HG02885 (cell line): ENCODE measurements at regions not wholly inside any gene's neighbourhood (a gene's known extent, or its start where the extent isn't known, plus 50 kb on each side); places are given as distances from the start of the nearest gene placed in this dataset.
A peak's percentile ranks its signal among the peaks of the same experiment; 100 is the strongest.
"Not testable (repeated sequence)": the region's sequence is repeated elsewhere in the genome, so short reads cannot be mapped to it uniquely, and the experiment has no call there.

Source experiments
- ATAC-seq: cut with Tn5 transposase; IDR thresholded peaks from one replicate; pipeline ENCODE4 v1.9.1; 2021; ENCODE audit warnings: mild to moderate bottlenecking; ENCODE audit not compliant: unreplicated experiment, poor library complexity

DNA sequence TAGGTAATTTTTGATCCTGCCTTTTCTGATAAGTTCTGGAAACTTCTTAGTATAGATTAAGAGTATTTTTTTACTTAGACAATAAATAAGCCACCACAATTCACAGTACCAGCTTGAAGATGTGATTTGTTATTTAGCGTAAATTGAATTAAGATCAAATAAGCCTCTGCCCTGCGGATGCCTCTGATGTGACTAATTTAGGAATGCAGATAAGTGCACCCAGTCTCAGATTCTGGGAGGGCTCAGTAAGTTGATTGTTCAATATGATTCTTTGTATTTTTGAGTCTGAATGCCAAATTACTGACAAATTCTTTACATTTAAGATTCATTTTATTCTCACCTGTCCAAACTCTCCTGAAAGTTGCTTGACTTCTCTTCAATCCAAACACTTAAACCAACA is 147.5 kb downstream of the THBS2 start:
- ATAC-seq: no peak

- no peak for ATAC-seq
Observed at GRCh38 chr6:169101981-169102380, 151.7 kb downstream of the THBS2 start.

DNA sequence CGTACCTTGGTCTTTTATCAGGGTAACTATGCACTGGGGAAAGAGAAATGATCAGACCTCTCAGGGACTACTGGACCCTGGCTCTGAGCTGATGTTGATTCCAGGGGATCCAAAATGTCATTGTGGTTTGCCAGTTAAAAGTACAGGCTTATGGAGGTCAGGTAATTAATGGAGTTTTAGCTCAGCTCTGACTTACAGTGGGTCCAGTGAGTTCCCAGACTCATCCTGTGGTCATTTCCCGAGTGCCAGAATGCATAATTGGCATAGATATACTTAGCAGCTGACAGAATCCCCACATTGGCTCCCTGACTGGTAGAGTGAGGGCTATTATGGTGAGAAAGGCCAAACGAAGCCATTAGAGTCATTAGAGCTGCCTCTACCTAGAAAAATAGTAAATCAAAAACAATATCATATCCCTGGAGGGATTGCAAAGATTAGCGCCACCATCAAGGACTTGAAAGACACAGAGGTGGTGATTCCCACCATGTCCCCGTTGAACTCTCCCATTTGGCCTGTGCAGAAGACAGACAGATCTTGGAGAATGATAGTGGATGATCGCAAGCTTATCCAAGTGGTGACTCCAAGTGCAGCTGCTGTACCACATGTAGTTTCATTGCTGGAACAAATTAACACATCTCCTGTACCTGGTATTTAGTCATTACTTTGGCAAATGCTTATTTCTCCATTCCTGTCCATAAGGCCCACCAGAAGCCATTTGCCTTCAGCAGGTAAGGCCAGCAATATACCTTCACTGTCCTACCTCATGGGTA is 152.4 kb downstream of the THBS2 start:
- no peak for ATAC-seq

- no peak for ATAC-seq
Observed at GRCh38 chr6:169099411-169100202, 154.0 kb downstream of the THBS2 start.

DNA sequence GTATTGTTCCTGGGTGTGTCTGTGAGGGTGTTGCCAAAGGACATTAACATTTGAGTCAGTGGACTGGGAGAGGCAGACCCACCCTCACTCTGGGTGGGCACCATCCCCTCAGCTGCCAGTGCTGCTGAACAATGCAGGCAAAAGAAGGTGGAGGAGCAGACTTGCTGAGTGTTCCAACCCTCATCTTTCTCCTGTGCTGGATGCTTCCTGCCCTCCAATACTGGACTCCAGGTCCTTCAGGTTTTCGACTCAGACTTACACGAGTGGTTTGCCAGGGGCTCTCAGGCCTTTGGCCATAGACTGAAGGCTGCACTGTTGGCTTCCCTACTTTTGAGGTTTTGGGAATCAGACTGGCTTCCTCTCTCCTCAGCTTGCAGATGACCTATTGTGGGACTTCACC is 155.0 kb downstream of the THBS2 start:
- ATAC-seq: not testable (repeated sequence)

- ATAC-seq: no peak
Observed at GRCh38 chr6:169098116-169098515, 155.5 kb downstream of the THBS2 start.

DNA sequence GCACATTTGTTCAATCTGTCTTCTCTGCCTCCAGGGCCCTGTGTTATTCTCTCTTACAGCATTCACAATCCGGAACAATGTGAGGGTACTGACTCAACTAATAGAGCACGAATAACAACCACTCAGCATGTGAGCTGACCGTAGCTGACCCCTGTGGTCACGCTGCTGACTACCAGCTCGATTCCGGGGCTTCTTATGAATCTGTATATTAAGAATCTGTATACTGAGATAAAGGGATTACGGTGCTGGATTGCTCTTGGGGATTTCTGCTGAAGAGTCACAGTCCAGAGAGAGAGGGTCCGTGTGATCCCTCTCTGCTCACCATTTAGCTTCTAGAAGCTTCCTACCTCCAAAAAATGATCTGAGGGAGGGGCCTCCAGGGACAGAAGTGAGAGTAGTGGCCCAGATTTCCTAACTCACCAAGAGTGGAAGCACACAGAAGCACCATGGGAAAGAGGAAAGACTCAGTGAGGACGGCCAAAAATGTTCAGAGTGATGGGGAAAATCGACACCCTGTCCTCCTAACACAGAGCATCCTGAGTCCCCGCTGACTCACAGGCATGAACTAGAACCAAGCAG is 156.2 kb downstream of the THBS2 start:
- no peak for ATAC-seq

DNA sequence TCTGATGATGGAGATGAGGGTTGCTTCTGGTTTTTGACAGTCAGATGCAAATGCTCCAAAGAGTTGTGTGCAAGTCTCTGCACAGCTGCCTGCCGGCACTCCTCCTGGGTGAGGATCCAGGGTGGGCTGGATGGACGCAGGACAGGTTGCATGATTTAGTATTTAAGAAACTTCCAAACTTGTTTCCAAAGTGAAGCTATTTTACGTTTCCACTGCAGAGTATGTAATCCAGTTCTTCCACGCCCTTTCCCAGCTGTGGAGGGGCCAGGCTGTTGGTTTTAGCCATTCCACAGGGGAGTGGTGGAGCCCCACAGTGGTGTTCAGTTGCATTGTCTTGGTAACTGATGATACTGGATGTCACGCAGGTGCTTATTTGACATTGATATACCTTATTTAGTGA is 157.3 kb downstream of the THBS2 start:
- no peak for ATAC-seq

GRCh38 chr6:169095153-169095552 is 158.5 kb downstream of the THBS2 start:
- no peak for ATAC-seq

GRCh38 chr6:169094552-169094950 is 159.1 kb downstream of the THBS2 start:
- no peak for ATAC-seq

GRCh38 chr6:169093770-169094551 is 159.7 kb downstream of the THBS2 start:
- ATAC-seq: no peak

DNA sequence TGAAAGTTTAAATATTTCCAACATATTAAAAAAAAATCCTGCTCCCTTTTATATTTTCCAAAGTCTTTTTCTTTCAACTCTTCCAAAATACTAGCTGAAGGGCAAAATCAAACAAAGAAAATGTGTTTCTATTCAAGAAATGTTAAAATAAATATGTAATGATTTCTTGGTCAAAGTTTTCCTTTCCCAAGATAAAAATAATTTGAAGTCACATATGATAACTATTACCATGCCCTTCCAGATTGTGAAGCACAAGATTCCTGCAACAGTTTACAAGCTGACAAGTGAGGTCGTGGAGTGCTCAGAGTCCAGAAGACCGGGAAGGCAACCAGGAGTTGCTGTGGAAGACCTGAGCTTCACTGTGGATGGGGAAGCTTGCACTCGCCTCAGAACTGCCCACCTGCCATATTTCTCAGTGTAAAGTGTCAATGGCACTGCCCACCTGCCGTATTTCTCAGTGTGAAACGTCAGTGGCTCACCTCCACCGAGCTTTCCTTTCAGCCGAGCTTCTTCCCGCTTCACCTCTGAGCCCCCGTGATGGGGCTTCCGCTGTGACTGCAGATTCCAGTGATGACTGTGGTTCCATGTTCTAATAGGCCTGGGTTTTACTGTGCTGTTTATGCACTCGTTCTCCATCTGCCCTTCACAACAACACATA is 160.5 kb downstream of the THBS2 start:
- no peak for ATAC-seq

GRCh38 chr6:169092375-169092774 is 161.3 kb downstream of the THBS2 start:
- ATAC-seq: peak; percentile 40

GRCh38 chr6:169090514-169091127 is 163.0 kb downstream of the THBS2 start:
- ATAC-seq: not testable (repeated sequence)

DNA sequence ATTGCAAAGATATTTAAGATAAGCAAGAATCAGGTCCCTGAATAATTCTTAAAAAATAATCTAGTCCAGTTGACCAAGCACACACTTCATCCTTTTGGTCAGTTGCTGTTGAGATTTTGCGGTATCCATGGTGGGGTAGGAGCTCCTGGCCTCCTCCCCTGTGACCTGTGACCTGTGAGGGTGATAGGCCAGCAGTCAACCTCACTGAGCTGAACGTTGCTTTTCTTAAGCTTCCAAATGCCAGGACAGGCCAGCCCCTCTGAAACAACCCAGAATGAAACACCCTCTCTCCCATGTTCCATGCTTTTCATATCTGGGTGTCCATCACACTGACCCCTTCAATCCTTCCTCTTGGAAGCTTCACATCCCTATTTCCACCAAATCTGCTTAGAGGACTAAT is 164.9 kb downstream of the THBS2 start:
- no peak for ATAC-seq

GRCh38 chr6:169087443-169088041 is 166.1 kb downstream of the THBS2 start:
- no peak for ATAC-seq

GRCh38 chr6:169086616-169087015 is 167.0 kb downstream of the THBS2 start:
- not testable (repeated sequence) for ATAC-seq

DNA sequence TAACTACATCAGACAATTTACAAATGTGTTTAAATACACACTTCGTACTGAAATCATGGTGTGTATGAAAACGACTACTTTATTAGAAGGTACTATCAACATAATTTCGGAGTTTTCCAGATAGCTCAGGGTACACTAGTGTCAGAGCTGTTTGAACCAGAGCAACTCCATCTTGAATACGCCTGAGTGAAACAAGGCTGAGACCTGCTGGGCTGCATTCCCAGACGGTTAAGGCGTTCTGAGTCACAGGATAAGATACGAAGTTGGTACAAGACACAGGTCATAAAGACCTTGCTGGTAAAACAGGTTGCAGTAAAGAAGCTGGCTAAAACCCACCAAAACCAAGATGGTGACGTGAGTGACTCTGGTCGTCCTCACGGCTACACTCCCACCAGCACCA is 167.6 kb downstream of the THBS2 start:
- ATAC-seq: no peak

GRCh38 chr6:169085466-169085865 is 168.2 kb downstream of the THBS2 start:
- no peak for ATAC-seq
